DMS79 treated with DMSO at 0.1 percent for 48 hours (cell line): ENCODE measurements at regions not wholly inside any gene's neighbourhood (a gene's known extent, or its start where the extent isn't known, plus 50 kb on each side); places are given as distances from the start of the nearest gene placed in this dataset.
A peak's percentile ranks its signal among the peaks of the same experiment; 100 is the strongest.
"Not testable (repeated sequence)": the region's sequence is repeated elsewhere in the genome, so short reads cannot be mapped to it uniquely, and the experiment has no call there.

Experiments
- DNase-seq: peaks from one replicate; lab custom pipeline; 2025; lab: John Stamatoyannopoulos, UW

- not testable (repeated sequence) for DNase-seq
Measured at GRCh38 chr13:112223929-112224328, 152.2 kb upstream of the SPACA7 start.

GRCh38 chr13:112225429-112226090, 150.6 kb upstream of the SPACA7 start:
- DNase-seq: no peak

- no peak for DNase-seq
Measured at GRCh38 chr13:112226320-112227002, 149.7 kb upstream of the SPACA7 start.

DNA sequence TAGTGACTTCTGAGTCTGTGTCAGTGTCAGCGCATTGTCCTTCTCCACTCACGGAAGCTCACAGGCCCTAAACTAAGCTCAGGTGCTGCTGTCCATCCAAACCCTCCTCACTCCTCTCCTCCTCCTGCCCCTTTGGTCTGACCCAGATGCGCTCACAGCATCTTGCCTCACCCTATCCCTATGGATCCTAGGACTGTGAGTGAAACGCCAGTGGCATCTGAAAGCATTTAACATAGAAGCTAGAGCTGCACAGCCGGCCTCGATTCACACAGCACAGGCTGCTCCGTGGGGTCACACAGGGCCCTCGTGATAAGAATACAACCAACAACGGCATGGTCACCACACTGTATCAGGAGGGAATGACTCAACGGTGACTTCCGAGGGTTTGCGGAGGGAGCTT, 149.1 kb upstream of the SPACA7 start:
- no peak for DNase-seq

GRCh38 chr13:112229445-112229844, 146.7 kb upstream of the SPACA7 start:
- DNase-seq: no peak

- DNase-seq: no peak
Measured at GRCh38 chr13:112229992-112230872, 145.9 kb upstream of the SPACA7 start.

GRCh38 chr13:112231451-112232083, 144.6 kb upstream of the SPACA7 start:
- no peak for DNase-seq

DNA sequence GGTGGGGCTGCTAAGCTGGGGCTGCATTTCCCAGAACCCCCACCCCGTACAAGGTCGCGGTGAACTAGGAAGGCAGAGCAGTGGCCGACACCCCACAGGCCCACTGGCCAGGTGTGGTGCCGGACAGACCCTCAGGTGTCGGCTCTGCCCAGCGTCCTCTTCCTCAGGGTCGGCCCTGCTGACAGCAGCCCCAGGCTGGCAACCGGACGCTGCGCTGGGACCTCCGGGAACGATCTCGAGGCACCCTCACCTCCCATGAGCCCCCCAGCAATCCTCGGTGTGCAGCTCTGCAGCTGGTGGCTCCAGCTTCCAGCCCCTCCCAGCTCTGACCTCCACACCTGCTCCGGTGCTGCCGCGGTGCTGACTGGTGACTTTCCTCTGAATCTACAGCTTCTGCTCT, 142.9 kb upstream of the SPACA7 start:
- DNase-seq: no peak

DNA sequence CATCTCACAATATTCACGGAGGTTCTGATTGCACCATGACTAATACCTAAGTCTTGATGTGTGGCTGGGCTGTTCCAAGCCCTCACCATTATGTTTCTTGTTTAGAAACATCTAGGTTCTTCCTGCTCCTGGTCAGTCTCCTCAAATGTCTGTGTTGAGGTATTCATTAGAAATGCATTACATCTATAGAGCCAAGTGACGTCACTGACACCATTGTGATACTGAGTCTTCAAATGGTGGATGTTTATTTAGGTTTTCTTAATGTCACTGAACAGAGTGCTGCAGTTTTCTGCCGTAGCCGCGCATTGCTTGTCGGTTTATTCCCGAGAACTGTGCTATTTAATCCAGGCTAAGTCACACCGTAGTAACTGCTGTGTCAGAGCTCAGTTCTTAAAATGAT, 142.4 kb upstream of the SPACA7 start:
- DNase-seq: no peak

DNA sequence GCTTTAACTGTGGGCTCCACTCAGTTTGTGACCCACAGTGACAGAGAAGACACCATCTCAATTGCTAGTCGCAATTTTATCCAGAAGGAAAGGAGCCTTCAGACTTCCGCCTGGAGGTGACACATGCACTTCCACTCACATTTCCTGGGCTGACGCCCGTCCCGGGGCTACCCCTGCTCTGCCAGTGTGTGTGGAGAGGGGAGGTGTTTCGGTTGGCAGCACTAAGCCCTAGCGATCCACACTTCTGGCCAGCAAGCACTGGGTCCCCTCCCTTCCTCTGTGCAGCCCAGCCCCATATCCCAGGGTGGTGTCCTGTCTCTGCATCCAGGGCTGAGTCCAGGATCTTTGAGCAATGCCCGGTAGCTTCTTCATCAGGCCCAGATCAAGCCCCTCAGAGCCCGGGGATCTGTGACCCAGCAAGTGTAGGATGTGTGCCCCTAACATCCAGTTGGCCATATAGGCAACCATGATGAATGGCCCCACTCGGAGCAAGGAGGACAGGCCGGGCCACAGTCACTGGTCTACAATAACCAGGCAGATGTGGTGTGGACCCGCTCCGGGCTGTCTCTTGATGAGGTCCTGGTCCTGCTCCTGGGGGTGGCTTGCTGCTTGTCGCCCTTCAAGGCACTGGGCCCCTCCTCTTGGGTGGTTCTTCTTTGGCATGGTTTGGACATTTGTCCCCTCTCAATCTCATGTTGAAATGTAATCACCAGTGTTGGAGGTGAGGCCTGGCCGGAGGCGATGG, 141.9 kb upstream of the SPACA7 start:
- DNase-seq: no peak

DNA sequence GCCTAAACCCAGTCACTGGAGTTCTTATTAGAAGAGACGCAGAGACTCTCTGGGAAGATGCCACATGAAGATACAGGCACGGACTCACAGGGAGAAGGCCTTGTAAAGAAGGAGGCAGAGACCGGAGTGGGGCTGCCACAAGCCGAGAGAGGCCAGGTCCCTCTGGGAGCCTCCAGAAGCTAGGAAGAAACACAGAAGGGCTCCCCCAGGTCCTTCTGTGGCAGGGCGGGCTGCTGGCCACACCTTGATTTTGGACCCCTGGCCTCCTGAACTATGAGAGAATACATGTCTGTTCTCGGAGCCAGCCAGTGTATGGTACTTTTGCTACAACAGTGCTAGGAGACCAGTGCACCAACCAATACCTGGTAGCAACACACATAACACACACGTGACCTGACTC, 140.1 kb upstream of the SPACA7 start:
- DNase-seq: no peak

GRCh38 chr13:112236539-112237197, 139.5 kb upstream of the SPACA7 start:
- no peak for DNase-seq

DNA sequence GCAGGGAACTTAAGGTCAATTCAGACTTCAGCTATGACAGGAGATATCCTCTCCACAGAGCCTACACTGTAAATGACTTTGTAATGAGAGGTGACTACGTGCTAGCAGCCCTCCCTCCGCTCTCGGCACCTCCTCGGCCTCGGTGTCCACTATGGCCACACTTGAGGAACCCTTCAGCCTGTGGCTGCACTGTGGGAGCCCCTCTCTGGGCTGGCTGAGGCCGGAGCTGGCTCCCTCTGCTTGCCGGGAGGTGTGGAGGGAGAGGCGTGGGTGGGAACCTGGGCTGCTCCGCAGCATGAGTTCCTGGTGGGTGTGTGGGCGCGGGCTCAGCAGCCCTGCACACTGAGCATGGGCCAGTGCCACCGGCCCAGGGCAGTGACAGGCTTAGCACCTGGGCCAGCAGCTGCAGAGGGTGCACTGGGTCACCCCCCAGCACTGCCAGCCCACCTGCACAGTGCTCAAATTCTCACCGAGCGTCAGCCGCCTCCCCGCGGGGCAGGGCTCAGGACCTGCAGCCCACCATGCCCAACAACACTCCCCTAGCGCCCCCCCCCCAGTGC, 137.6 kb upstream of the SPACA7 start:
- no peak for DNase-seq

DNA sequence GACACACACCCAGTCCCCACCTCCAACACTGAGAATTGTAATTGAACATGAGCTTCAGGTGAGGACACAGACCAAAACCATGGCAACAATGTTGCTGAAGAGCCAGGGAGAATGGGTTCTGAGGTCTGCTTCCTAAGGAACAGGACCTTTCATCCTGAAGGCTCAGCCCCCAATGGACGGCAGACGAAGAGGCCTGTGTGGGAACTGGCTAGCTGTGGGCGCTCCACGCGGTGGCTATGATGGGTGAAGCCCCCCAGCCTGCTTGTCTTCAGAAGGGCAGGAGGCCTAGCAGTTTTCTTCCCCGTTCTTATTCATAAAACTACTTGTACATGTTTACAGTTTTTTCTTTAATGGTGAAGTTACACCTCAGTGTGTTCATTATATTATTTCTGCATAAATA, 136.1 kb upstream of the SPACA7 start:
- DNase-seq: no peak

DNA sequence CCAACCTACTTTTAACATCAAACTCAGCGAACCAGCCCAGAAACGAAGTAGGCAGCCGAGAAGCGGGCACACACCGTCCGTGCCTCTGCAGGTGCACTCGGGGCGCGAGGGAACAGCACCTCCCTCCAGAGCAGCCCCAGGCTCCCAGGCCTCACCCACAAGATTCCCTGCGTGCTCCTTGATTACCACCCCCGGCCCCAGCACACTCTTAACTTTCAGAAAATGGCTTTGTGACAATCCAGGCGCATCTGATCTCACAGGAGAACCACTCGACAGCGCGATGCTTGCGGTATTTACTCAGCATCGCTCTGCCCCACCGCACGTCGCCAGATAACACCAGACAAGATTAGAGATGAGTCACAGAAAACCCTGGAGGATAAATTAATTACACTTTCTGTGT, 134.9 kb upstream of the SPACA7 start:
- DNase-seq: peak; percentile 79

GRCh38 chr13:112242777-112243176, 133.4 kb upstream of the SPACA7 start:
- no peak for DNase-seq

- DNase-seq: no peak
Measured at GRCh38 chr13:112244061-112244460, 132.1 kb upstream of the SPACA7 start.

- DNase-seq: no peak
Measured at GRCh38 chr13:112244495-112245177, 131.5 kb upstream of the SPACA7 start.

DNA sequence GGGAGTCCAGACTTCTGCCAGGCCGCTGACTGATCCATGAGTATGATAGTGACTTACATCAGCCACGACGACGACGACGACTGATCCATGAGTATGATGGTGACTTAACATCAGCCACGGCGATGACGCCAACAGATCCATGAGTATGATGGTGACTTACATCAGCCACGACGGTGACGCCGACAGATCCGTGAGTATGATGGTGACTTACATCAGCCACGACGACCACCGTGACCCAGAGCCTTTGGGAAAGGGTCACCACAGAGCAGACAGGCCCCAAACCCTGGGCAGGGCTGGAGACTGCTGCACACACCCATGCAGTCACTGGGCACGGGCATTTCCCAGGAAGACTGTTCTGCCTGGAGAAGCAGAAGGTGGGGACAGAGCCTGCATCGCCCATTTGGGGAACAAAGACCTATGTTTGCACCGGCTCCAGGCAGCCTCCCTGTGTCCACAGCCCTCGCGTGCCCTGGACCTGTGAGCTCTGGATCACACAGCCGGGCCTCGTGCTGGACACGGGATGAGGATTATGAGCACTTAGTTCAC, 130.9 kb upstream of the SPACA7 start:
- DNase-seq: no peak

GRCh38 chr13:112245989-112246388, 130.2 kb upstream of the SPACA7 start:
- DNase-seq: no peak
